Suprapubic skin (tissue), 3 donors: ENCODE measurements at regions not wholly inside any gene's neighbourhood (a gene's known extent, or its start where the extent isn't known, plus 50 kb on each side); places are given as distances from the start of the nearest gene placed in this dataset.

ENCODE experiments used
- POLR2AphosphoS5 ChIP-seq, 3 donors: sonication (generic); formaldehyde crosslinking; IDR thresholded peaks; one replicate each; pipeline ENCODE4 v1.6.1; 2017; ENCODE audit warnings: antibody characterized with exemption in 3 of 3
- TF ChIP-seq, protein P1 (sequence below), 2 donors: fragments of 200-600 bp in 1 of 2; fragments of 450-650 bp in 1 of 2; sonication (generic) in 1 of 2; IDR thresholded peaks; one replicate each; pipeline ENCODE4 v1.5.1; 2016 to 2019; ENCODE audit warnings: antibody characterized with exemption in 2 of 2, mild to moderate bottlenecking in 1 of 2, moderate library complexity in 1 of 2

DNA sequence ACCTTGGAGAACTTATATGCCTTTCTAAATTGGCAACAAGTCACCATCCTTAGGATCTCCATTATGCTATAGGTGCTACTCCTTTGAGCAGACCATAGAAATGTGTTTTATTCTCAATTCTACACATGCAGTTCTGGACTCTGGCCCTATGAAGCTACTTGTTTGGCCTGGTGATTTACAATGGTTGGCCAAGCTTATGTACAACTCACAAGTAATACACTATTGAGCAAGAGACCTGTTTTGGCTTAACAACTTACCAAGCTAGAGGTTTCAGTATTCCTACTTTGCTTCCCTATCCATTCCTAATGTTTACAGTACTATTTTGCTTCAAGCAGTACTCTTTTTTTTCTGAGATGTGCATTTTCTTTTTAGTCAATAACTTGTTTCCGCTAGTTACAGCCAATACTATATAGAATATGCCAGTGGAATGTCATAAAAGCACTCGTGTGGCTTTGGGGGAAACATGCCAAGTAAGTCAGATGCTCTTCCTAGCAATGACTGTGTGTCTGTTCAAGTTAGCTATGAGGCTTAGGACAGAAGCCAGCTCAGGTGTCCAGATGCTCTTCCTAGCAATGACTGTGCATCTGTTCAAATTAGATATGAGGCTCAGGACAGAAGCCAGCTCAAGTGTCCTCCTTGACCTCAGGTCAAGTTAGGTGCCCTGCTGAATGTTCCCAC, 174.9 kb upstream of the SEMA6D start:
- TF ChIP-seq, protein P1, sequence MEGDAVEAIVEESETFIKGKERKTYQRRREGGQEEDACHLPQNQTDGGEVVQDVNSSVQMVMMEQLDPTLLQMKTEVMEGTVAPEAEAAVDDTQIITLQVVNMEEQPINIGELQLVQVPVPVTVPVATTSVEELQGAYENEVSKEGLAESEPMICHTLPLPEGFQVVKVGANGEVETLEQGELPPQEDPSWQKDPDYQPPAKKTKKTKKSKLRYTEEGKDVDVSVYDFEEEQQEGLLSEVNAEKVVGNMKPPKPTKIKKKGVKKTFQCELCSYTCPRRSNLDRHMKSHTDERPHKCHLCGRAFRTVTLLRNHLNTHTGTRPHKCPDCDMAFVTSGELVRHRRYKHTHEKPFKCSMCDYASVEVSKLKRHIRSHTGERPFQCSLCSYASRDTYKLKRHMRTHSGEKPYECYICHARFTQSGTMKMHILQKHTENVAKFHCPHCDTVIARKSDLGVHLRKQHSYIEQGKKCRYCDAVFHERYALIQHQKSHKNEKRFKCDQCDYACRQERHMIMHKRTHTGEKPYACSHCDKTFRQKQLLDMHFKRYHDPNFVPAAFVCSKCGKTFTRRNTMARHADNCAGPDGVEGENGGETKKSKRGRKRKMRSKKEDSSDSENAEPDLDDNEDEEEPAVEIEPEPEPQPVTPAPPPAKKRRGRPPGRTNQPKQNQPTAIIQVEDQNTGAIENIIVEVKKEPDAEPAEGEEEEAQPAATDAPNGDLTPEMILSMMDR (IDR thresholded peaks at IDR 0.05): no peak
- no peak for TF ChIP-seq POLR2AphosphoS5 (IDR thresholded peaks at IDR 0.05)
